AG04449 (cell line): ENCODE measurements at regions not wholly inside any gene's neighbourhood (a gene's known extent, or its start where the extent isn't known, plus 50 kb on each side); places are given as distances from the start of the nearest gene placed in this dataset.
"Not testable (repeated sequence)": the region's sequence is repeated elsewhere in the genome, so short reads cannot be mapped to it uniquely, and the experiment has no call there.

Source experiments
- CTCF ChIA-PET: fragments of 350-600 bp; formaldehyde crosslinking; extraction: SDS; loops from one replicate; lab custom pipeline; 2021; ENCODE audit warnings: antibody characterized with exemption; lab: Yijun Ruan, JAX
- POLR2A ChIA-PET: fragments of 400-600, 350-600 bp; formaldehyde crosslinking; extraction: SDS; loops from one replicate; lab custom pipeline; 2020; ENCODE audit warnings: antibody characterized with exemption, inconsistent platforms; lab: Yijun Ruan, JAX
- DNase-seq: peaks from one replicate; pipeline ENCODE4 v3.0.0-alpha.2; 2010; ENCODE audit warnings: low read depth, low spot score
- H3K4me3 ChIP-seq: 2 replicates; pipeline ENCODE4 v1.5.1; 2011; ENCODE audit warnings: low read depth, mild to moderate bottlenecking, control low read depth, low read length
- CTCF ChIP-seq: IDR thresholded peaks from one replicate; pipeline ENCODE4 v1.5.1; 2011; ENCODE audit warnings: mild to moderate bottlenecking, moderate library complexity, low read length, control low read depth, inconsistent platforms; ENCODE audit not compliant: insufficient read depth; ENCODE audit errors: missing control alignments

DNA sequence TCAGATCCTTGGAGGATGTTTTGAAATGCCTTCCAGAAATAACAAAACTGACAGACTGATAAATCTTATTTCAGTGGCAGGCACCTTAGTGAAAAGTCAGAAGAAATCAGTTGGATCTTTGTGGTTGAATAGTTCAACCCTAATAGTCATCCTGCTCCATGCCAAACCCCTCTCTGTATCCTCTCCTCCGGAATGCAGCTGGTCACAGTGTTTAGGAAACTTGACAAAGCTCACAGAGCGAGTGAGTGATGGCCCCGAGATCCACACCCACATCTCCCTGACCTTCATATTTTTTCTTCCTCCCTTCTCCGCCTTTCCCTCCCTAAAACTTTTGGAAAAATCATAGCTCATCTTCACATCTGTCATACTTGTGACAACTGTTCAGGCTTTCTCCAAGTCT is 464.8 kb upstream of the CDH4 start:
- TF ChIP-seq CTCF = no peak
- ChIA-PET POLR2A (no interaction called here), CTCF (no interaction called here)
- DNase-seq = no peak
- H3K4me3 ChIP-seq = no peak overlapping the region

DNA sequence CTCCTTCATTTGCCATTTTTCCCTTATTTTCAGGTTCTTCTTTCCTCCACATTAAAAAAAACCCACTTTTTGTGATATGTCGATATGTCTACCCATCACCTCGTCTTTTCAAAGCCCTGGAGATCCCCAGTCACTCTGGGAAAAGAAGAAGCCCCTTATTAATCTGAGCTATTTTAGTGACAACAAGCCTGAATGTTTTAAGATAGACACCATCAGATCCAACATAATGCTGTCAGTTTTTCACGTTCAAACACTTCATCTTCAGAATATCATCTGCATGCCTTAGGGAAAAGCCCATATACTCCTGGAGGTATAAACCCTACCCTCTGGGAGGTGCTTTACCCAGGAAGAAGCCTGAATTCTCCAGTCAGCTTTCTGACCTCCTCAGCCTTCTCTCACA is 464.0 kb upstream of the CDH4 start:
- CTCF ChIA-PET = no interaction called here
- TF ChIP-seq CTCF = no peak
- no peak for DNase-seq
- POLR2A ChIA-PET = no interaction called here
- no peak overlapping the region for H3K4me3 ChIP-seq

- DNase-seq = no peak
- no peak for TF ChIP-seq CTCF
- ChIA-PET POLR2A (no interaction called here), CTCF (no interaction called here)
- H3K4me3 ChIP-seq = no peak overlapping the region
Measured at GRCh38 chr20:60789399-60789798, 462.7 kb upstream of the CDH4 start.

DNA sequence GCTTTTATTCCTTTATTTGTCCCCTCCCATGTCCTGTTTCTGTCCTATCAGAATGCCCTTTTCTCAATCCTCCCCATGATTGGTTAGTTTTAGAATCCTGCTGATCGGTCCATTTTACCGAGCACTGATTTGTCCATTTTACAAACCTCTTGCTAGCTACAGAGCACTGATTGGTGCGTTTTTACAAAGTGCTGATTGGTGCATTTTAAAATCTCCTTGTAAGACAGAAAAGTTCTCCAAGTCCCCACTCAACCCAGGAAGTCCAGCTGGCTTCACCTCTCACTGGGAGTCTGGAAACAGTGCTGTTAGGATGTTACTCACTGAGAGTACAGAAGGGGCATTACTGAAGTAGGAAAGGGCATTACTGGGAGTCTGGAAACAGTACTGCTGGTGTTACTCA is 461.7 kb upstream of the CDH4 start:
- H3K4me3 ChIP-seq, POLR2A ChIA-PET, CTCF ChIA-PET, DNase-seq: not testable (repeated sequence)

- no peak for DNase-seq
- TF ChIP-seq CTCF = no peak
- CTCF ChIA-PET = no interaction called here
- POLR2A ChIA-PET = no interaction called here
- no peak overlapping the region for H3K4me3 ChIP-seq
Measured at GRCh38 chr20:60791823-60792222, 460.2 kb upstream of the CDH4 start.

DNA sequence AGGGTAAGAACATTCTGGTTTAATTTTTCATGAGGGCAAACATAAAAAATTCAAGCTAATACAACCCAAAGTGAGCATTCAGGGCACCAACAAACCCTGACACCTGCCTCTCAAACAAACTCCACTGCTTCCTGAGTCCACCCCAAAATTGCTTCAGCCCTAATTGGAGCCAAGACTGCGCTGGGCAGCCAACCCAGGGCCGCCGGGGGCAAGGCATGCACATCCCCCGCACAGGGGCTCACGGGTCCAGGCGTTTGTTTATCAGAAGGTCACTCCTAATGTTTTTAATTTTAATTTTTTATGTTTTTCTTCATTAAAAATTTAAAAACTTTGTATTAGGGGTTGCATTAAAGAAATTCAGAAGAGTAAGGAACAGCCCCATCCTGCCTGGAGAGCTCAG is 459.1 kb upstream of the CDH4 start:
- no peak overlapping the region for H3K4me3 ChIP-seq
- POLR2A ChIA-PET = no interaction called here
- no peak for DNase-seq
- no peak for TF ChIP-seq CTCF
- CTCF ChIA-PET = no interaction called here

GRCh38 chr20:60794674-60795073 is 457.4 kb upstream of the CDH4 start:
- no peak for DNase-seq
- POLR2A ChIA-PET = no interaction called here
- CTCF ChIA-PET = no interaction called here
- no peak for TF ChIP-seq CTCF
- H3K4me3 ChIP-seq = no peak overlapping the region
